Mucosa of descending colon (tissue), 3 donors: ENCODE measurements at regions not wholly inside any gene's neighbourhood (a gene's known extent, or its start where the extent isn't known, plus 50 kb on each side); places are given as distances from the start of the nearest gene placed in this dataset.

Experiments
- ATAC-seq: fragments of 200-7000 bp; cut with Tn5 transposase; one replicate; pipeline ENCODE4 v1.9.1; 2020; ENCODE audit warnings: mild to moderate bottlenecking, moderate library complexity
- DNase-seq, 3 donors: peaks; one replicate each; pipeline ENCODE4 v3.0.0-alpha.2; 2020
- H3K36me3 ChIP-seq: fragments of 200-600 bp; one replicate; pipeline ENCODE4 v1.8.0; 2021; ENCODE audit warnings: low read depth, mild to moderate bottlenecking
- H3K4me1 ChIP-seq: fragments of 200-600 bp; one replicate; pipeline ENCODE4 v1.8.0; 2021; ENCODE audit warnings: low read depth, mild to moderate bottlenecking
- H3K4me3 ChIP-seq: fragments of 200-600 bp; one replicate; pipeline ENCODE4 v1.8.0; 2021; ENCODE audit warnings: mild to moderate bottlenecking
- H3K9me3 ChIP-seq: fragments of 200-600 bp; one replicate; pipeline ENCODE4 v1.8.0; 2021; ENCODE audit warnings: mild to moderate bottlenecking
- intact Hi-C, 2 donors: fragments of 100-400 bp; cut with DNase I in 1 of 2; cut with micrococcal nuclease in 1 of 2; formaldehyde crosslinking; loops; one replicate each; pipeline versions ENCODE4 v1.11.0 to v1.11.1; 2022; cut with DNase I, micrococcal nuclease
- TF ChIP-seq, protein P1 (sequence below): fragments of 200-600 bp; IDR thresholded peaks from one replicate; pipeline ENCODE4 v1.8.0; 2022; ENCODE audit warnings: antibody characterized with exemption, mild to moderate bottlenecking
- donor health status: DM: no; HTN: no; CAD: no; lungs with moderate emphysema.
- donor health status: DM: no; HTN: no; CAD: no.
- donor health status: DM: no; HTN: yes; CAD: no.

DNA sequence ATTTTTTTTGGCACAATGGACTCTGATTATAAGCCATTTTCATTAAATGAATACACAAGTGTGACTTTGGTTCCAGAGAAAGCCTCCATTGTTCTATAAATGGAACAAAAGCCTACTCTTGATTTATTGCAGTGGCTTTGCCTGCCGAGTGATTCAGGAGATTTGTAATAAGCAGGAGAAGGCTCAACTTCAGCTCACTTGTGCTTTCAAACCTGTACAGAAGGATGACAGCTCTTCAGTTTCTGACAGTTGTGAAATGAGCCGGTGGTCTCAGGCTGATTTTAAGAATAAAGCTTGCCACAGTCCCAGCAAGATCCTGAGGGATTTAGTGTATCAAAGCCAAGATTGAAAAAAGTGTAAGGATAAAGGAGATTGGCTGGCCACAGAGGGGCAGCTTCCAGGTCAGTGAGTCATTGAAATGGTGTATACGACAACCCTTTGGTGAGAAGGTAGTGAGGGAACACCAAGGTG is 438.8 kb upstream of the TGFBR2 start:
- Histone ChIP-seq H3K4me1 (no peaks in the 10 kb centered on the region), H3K36me3 (no peaks in the 10 kb centered on the region), H3K9me3 (no peaks in the 10 kb centered on the region), H3K4me3 (no peak overlapping the region)
- ATAC-seq: no peak
- DNase-seq: no peak
- intact Hi-C loops: no loop called here
- TF ChIP-seq, protein P1, sequence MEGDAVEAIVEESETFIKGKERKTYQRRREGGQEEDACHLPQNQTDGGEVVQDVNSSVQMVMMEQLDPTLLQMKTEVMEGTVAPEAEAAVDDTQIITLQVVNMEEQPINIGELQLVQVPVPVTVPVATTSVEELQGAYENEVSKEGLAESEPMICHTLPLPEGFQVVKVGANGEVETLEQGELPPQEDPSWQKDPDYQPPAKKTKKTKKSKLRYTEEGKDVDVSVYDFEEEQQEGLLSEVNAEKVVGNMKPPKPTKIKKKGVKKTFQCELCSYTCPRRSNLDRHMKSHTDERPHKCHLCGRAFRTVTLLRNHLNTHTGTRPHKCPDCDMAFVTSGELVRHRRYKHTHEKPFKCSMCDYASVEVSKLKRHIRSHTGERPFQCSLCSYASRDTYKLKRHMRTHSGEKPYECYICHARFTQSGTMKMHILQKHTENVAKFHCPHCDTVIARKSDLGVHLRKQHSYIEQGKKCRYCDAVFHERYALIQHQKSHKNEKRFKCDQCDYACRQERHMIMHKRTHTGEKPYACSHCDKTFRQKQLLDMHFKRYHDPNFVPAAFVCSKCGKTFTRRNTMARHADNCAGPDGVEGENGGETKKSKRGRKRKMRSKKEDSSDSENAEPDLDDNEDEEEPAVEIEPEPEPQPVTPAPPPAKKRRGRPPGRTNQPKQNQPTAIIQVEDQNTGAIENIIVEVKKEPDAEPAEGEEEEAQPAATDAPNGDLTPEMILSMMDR: no peak

DNA sequence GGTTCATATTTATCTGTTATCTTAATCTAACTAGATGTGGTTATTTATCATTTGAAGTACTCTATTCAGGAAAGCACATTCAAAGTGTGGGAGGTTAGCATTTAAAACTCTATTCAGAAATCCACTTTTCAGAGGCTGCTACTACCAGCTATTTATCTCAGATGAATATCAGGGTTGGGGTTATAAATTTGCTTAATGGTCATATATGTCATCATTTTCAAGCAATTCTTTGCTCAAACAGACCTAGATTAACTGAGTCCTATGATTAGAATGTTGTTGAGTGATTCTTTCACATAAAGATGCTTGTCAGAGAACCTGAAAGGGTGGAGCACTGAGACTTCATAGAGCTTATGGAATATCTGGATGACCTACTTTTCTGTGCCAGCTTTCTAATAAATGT is 436.9 kb upstream of the TGFBR2 start:
- Histone ChIP-seq H3K36me3 (no peaks in the 10 kb centered on the region), H3K4me3 (no peak overlapping the region), H3K9me3 (no peaks in the 10 kb centered on the region), H3K4me1 (no peaks in the 10 kb centered on the region)
- ATAC-seq: no peak
- DNase-seq: no peak
- TF ChIP-seq, protein P1: no peak
- intact Hi-C loops: no loop called here

DNA sequence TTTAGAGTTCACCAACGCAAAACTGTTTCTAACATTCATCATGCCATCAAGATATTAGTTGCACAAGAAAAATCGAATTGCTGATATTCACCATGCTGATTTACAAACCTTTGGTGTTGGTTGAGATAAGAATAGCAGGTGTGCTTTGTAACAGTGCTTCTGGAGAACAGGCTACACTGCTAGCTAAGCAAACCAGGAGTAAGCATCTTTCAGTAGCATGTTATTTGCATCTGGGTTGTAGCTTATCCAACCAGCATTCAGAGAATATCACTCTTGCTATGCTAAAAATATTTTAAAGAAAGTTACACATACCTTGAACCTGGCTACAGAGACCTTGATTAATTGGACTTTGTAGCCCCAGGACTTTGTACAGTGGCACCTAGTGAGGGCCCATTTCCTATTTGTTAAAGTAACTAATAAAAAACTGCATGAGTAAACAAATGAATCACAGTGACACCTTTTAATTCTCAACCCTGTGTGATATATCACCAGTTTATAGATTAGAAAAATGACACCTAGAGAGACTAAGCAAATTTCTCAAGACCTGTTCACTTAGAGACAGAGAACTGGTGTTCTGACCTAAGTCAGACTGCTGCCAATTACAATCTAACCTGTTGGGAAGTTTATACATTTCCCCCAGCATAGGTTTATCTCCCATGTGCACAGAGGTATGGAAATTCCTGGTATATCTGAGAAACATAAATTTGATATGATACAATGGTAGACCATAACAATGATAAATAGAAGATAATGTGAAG is 435.5 kb upstream of the TGFBR2 start:
- H3K4me3 ChIP-seq: no peak overlapping the region
- DNase-seq (no peak), ATAC-seq (peak; percentile 63)
- no peaks in the 10 kb centered on the region for H3K36me3 ChIP-seq
- intact Hi-C loops: no loop called here
- H3K4me1 ChIP-seq: no peaks in the 10 kb centered on the region
- H3K9me3 ChIP-seq: no peaks in the 10 kb centered on the region
- TF ChIP-seq, protein P1: no peak

DNA sequence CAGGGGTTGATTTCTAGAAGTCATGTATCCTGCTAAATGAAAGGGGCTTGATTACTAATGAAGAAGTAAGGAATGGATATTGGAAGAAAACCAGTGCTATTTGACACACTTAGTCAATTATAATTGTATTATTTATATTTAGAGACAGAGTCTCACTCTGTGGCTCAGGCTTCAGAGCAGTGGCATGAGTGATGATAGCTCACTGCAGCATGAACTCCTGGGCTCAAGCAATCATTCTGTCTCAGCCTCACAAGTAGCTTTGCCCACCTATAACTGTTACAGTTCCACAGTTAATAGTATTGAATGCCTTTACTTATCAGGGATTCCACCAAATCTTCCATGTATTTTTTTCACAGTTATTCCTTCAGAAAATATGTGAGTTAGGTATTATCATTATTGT is 432.0 kb upstream of the TGFBR2 start:
- ATAC-seq: no peak
- TF ChIP-seq, protein P1: no peak
- intact Hi-C loops: no loop called here

DNA sequence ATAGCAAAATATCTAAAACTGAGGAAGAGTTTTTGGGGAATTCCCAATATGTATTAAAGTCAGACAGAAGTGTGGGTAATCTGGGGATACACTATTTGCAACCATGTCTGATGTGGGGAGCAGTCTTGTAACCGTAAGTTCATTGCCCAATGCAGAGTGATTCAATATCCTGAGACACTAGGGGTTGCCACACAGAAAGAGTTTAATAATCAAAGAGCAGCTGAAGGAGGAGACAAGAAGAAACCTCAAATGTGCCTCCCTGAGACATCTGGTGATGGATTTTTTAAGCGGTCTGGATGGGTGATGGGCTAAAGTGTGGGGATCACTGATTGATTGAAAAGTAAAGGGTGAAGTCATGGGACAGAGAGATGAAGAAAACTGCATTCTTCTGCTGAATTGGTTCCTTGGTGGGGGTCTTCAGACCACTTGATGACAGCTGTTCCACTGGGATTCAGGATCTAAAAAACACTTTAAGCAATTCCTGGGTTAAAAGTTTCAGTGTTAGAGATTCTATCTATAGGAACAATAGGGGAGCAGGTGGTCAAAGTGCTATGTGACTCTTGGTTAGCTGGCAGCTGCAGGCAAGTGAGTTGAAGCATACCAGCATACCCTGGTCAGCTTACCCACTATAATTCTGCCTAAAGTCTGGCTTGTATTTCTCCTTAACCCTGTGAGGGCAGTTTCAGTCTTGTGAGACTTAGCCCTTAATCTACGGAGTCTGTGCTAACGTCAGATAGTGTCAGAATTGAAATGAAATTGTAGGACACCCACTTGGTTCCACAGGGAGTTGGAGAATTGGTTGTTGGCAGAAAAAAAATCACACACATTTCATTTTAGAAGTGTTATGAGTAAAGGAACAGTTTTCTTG is 425.9 kb upstream of the TGFBR2 start:
- H3K36me3 ChIP-seq: no peaks in the 10 kb centered on the region
- no peak for ATAC-seq
- TF ChIP-seq, protein P1: no peak
- H3K4me1 ChIP-seq: no peaks in the 10 kb centered on the region
- no peak for DNase-seq
- H3K9me3 ChIP-seq: no peaks in the 10 kb centered on the region
- H3K4me3 ChIP-seq: no peak overlapping the region
- intact Hi-C loops: no loop called here

More for the DNA sequence above, 432.0 kb upstream of the TGFBR2 start:
- no peaks in the 10 kb centered on the region for H3K9me3 ChIP-seq
- no peak overlapping the region for H3K4me3 ChIP-seq
- H3K4me1 ChIP-seq: no peaks in the 10 kb centered on the region
- no peaks in the 10 kb centered on the region for H3K36me3 ChIP-seq
- DNase-seq: no peak
